ENCODE measurements at regions not wholly inside any gene's neighbourhood (a gene's known extent, or its start where the extent isn't known, plus 50 kb on each side); places are given as distances from the start of the nearest gene placed in this dataset.

GRCh38 chr4:29405116-29405515 is 1315.1 kb upstream of the PCDH7 start:
- Mint-ChIP-seq H3K4me1 (ENCODE audit: low read depth) (no peaks in the 10 kb centered on the region), H3K27ac (no peak overlapping the region), H3K36me3 (no peaks in the 10 kb centered on the region), H3K27me3 (no peaks in the 10 kb centered on the region), H3K4me3 (no peak overlapping the region), H3K9me3 (ENCODE audit: low read depth) (peaks cover 8% of the 10 kb centered on the region)

GRCh38 chr4:29415771-29416170 is 1304.4 kb upstream of the PCDH7 start:
- Mint-ChIP-seq H3K4me1 (ENCODE audit: low read depth) (no peaks in the 10 kb centered on the region), H3K36me3 (no peaks in the 10 kb centered on the region), H3K27ac (no peak overlapping the region), H3K9me3 (ENCODE audit: low read depth) (peaks cover 12% of the 10 kb centered on the region), H3K27me3 (no peaks in the 10 kb centered on the region), H3K4me3 (no peak overlapping the region)

GRCh38 chr4:29423836-29424721 is 1296.1 kb upstream of the PCDH7 start:
- Mint-ChIP-seq H3K9me3 (ENCODE audit: low read depth) (peaks cover 10% of the 10 kb centered on the region), H3K27ac (no peak overlapping the region), H3K4me3 (no peak overlapping the region), H3K27me3 (no peaks in the 10 kb centered on the region), H3K4me1 (ENCODE audit: low read depth) (no peaks in the 10 kb centered on the region), H3K36me3 (no peaks in the 10 kb centered on the region)

- no peak overlapping the region for H3K27ac Mint-ChIP-seq
- H3K4me1 Mint-ChIP-seq (ENCODE audit: low read depth): no peaks in the 10 kb centered on the region
- no peaks in the 10 kb centered on the region for H3K27me3 Mint-ChIP-seq
- no peak overlapping the region for H3K4me3 Mint-ChIP-seq
- peaks cover 13% of the 10 kb centered on the region for H3K9me3 Mint-ChIP-seq (ENCODE audit: low read depth)
- no peaks in the 10 kb centered on the region for H3K36me3 Mint-ChIP-seq
These were observed 1266.8 kb upstream of the PCDH7 start for GRCh38 chr4:29453303-29453820.

GRCh38 chr4:29459926-29460325 is 1260.2 kb upstream of the PCDH7 start:
- H3K9me3 Mint-ChIP-seq (ENCODE audit: low read depth): peaks cover 11% of the 10 kb centered on the region

GRCh38 chr4:29467044-29467717 is 1253.0 kb upstream of the PCDH7 start:
- H3K4me1 Mint-ChIP-seq (ENCODE audit: low read depth): no peaks in the 10 kb centered on the region
- no peak overlapping the region for H3K4me3 Mint-ChIP-seq

More at GRCh38 chr4:29459926-29460325, 1260.2 kb upstream of the PCDH7 start:
- H3K4me3 Mint-ChIP-seq: no peak overlapping the region
- no peak overlapping the region for H3K27ac Mint-ChIP-seq
- H3K27me3 Mint-ChIP-seq: no peaks in the 10 kb centered on the region
- H3K36me3 Mint-ChIP-seq: no peaks in the 10 kb centered on the region
- no peaks in the 10 kb centered on the region for H3K4me1 Mint-ChIP-seq (ENCODE audit: low read depth)

More at GRCh38 chr4:29467044-29467717, 1253.0 kb upstream of the PCDH7 start:
- H3K27ac Mint-ChIP-seq: no peak overlapping the region
- H3K27me3 Mint-ChIP-seq: no peaks in the 10 kb centered on the region
- no peaks in the 10 kb centered on the region for H3K36me3 Mint-ChIP-seq
- H3K9me3 Mint-ChIP-seq (ENCODE audit: low read depth): peaks cover 13% of the 10 kb centered on the region
